Inflammatory macrophage (primary cell): ENCODE measurements at regions not wholly inside any gene's neighbourhood (a gene's known extent, or its start where the extent isn't known, plus 50 kb on each side); places are given as distances from the start of the nearest gene placed in this dataset.

Experiments
- DNase-seq, 2 donors: peaks; one replicate each; pipeline ENCODE4 v3.0.0-alpha.2; 2020 to 2022

GRCh38 chr20:57939499-57939898 lies 229.7 kb upstream of the PMEPA1 start:
- DNase-seq: no peak

GRCh38 chr20:57938158-57939108 lies 228.6 kb upstream of the PMEPA1 start:
- DNase-seq: no peak

- DNase-seq: no peak
Observed at GRCh38 chr20:57936636-57937385, 227.0 kb upstream of the PMEPA1 start.

DNA sequence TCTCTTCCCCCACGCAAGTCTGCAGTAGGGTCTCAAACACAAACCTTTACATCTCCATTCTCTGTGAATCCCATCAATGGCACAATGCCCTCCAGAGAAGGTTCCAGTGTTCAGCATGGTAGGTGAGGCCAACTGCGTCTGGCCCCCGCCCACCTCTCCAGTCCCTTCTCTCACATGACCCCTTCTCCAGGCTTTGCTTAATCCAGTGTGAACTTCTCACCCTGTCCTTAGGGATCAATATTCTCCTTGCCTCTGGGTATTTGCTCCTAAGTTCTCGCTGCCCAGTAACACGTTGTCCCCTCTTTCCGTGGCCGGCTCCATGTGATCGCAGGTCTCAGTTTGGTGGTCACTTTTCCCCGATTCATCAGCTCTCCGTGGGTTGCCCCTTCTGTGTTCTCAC lies 225.1 kb upstream of the PMEPA1 start:
- DNase-seq: no peak

- no peak for DNase-seq
Observed at GRCh38 chr20:57934007-57934805, 224.4 kb upstream of the PMEPA1 start.

DNA sequence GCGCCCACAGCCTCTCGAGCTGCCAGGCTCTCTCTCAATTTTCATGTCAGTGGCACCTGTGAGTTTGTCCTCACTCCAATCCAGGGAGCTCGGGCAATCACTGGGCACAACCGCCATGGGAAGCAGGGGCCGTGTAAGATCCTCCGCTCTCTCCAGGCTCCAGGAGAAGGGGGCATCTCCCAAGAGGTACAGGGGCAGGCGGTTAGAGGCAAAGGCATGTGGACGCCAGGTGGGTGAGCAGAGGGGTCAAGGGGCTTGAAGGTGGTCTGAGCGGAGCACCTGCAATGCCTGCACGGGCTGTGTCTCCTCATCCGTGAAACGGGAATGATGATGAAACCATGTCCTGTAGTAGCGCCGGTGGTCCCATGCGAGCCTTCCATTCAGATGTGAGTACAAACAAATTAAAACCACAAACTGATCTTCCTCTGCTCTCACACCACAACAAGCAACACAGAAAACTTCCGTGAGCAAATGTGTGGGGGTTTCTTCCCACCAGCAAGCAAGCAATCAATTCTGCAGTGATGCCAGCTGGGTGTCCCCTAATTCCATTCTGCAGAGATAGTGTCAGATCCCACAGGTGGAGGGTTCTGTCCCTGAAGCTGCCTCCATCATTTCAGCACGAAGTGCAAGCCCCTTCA lies 222.5 kb upstream of the PMEPA1 start:
- DNase-seq: no peak

GRCh38 chr20:57930351-57930750 lies 220.5 kb upstream of the PMEPA1 start:
- DNase-seq: no peak

GRCh38 chr20:57928181-57928967 lies 218.6 kb upstream of the PMEPA1 start:
- DNase-seq: no peak

GRCh38 chr20:57927376-57927775 lies 217.6 kb upstream of the PMEPA1 start:
- no peak for DNase-seq

DNA sequence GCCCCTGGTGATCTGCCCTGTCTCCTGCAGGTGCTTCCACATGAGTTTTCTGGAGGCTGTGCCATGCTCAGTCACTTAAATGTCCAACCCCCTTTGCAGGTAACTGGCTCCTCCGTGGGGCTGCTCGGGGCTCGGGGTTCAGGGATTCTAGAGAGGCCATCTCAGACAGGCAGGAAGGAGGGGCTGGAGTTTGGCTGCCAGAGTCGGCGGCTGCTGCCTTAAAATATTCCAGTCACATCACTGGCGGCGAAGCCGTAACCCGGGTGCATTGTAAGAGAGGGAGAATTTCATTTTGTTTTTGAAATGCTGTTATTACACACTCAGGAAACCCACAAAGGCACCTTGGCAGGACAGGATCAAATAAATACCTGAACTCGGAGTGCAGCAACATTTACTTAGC lies 212.9 kb upstream of the PMEPA1 start:
- no peak for DNase-seq

- DNase-seq: no peak
Observed at GRCh38 chr20:57922083-57922482, 212.3 kb upstream of the PMEPA1 start.

DNA sequence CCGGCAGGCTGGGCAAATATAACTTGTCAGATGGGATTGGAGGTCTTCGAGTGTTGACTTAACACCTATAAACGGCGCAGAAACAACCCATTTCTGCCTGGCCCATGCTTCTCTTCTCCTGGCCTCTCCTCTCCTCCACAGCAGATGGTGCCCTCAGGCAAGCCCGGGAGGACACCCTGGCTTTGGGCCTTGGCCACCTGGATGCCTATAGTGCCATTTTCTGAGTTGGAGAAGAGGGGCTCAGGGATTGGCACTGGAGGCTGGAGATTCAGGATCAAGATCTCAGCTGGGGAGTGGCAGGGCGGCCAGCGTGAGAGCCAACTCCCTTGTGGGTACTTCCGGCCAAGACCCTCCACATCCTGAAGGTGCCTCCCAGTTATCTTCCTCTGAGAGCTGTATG lies 211.9 kb upstream of the PMEPA1 start:
- no peak for DNase-seq

DNA sequence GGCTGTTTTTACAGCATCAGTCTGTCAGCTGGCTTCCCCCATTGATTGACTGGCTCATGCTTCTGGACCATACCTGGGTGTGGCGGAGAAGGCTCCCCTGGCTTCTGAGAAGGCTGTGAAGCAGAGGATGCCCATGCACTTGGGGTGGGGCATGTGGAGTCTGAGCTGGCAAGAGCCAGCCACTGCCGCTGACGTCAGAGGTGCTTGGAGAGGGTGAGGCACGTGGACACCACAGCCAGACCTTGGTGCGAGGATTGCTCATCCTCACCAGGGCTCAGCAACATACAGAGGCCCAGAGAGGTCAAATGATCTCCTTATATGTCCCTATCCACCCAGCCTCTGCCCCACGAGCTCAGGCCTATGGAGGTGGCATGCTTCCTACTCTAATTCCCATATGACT lies 211.2 kb upstream of the PMEPA1 start:
- no peak for DNase-seq

DNA sequence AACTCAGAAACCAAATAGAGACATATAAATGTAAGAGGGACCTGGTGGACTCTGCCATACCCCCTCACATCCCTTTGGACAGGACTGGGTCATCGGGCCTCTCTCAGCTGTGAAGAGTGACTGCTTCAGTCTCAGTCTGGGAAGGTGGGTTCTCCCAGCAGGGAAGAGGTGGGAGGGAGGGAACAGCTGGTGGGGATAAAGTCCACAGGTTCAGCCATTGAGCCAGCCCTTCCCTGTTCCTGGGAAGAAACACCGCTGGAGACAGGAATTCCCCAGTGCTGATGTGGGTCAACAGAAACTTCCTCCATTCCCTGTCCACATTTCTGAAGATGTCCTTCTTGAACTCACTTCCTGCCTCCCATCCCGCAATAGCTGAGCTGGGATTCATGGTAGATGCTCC lies 209.2 kb upstream of the PMEPA1 start:
- no peak for DNase-seq

GRCh38 chr20:57918551-57918950 lies 208.7 kb upstream of the PMEPA1 start:
- no peak for DNase-seq

GRCh38 chr20:57914205-57914604 lies 204.4 kb upstream of the PMEPA1 start:
- DNase-seq: no peak

DNA sequence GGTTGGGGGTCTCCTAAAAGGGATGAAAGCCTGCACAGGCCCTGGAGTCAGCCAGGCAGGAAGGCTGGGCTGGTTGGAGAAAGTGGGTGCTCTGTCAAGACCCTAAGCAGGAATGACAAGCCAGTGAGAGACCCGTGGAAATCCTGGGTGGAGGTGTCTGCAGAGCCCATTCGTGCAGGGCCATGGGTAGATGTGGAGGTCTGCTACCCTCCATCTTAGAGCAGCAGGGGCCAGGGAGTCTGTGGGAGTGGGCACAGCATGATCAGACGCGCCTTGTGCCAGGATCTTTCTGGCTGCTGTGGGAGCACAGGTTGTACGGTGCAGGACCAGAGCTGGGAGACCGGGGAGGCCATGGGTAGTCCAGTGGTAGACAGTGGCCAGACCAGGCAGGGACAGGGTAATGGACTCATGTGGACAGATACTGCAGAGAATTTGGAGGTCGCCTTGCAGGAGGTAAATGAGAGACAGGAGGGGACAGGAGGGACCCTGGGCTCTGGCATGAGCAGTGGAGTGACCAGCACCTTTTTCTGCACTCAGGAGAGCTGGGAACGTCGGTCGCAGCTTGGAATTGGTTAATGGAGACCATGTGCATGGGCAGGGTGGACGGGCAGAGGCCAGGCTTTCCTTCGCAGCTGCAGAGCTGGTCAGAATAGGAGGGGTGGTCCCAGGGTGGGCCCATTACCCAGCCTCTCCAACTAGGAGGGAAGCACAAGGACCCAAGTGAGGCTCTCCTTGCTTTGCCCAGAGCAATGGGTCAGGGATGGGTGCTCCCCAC lies 203.5 kb upstream of the PMEPA1 start:
- no peak for DNase-seq

- DNase-seq: no peak
Observed at GRCh38 chr20:57912227-57912582, 202.4 kb upstream of the PMEPA1 start.

GRCh38 chr20:57911512-57912226 lies 201.9 kb upstream of the PMEPA1 start:
- DNase-seq: no peak

DNA sequence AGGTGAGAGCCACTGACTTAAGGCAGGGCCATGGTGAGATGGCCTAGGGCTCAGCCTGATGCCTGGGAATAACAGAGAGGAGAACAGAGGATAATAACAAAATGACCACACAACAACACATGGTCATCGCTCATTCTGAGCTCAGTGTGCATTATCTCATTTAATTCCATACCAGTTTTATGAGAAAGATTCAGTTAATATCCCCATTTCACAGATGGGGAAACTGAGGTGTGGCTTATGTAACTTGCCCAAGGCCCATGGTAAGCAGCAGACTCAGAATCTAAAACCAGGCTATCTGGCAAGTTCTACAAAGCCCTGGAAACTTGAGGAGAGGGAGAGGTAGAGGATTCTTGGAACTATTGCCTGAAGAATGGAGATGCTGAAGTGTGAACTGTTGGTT lies 200.9 kb upstream of the PMEPA1 start:
- no peak for DNase-seq
